GM19193 (cell line): ENCODE measurements at regions not wholly inside any gene's neighbourhood (a gene's known extent, or its start where the extent isn't known, plus 50 kb on each side); places are given as distances from the start of the nearest gene placed in this dataset.

Experiments
- POLR2A ChIP-seq: IDR thresholded peaks from 4 replicates; pipeline ENCODE4 v1.6.1; 2011; ENCODE audit not compliant: insufficient read depth, insufficient read length; ENCODE audit errors: extremely low read depth

DNA sequence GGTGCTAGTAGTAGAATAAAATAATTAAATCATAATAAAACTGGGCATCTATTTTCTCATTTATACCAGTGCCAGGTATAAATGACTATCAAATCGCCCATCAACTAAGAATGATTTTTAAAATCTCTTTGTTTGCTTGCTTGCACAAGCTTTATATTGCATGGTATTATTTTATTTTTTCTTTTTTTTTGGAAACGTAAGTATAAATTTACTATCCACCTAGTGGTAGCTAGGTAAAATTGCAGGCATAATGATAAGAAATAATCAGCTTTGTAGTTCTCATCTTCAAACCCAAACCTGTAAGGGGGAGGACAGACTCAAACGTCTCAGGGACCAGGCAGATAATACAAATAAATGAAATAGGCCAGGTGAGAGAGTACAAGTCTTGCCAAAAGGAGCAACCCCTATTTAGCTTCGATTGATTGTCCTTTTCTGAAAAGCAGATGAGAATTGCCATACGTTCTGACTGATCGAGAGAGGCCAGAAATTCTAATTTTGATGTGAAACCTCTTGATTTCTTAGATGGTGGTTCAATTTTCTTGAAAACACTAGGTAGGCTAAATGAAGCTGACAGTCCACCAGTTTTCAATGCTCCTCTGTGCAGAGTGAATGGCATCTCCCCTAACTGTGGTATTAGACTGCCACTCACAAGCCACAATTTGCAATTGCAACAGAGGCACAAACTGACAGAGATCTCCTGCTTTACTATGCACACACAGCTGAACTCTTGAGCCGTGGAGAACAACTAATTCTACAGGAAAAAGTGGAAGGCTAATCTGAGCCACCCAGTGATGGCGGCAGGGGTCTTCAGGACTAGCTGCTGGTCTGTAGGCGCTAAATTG is 189.3 kb downstream of the DACT1 start:
- TF ChIP-seq POLR2A: no peak

DNA sequence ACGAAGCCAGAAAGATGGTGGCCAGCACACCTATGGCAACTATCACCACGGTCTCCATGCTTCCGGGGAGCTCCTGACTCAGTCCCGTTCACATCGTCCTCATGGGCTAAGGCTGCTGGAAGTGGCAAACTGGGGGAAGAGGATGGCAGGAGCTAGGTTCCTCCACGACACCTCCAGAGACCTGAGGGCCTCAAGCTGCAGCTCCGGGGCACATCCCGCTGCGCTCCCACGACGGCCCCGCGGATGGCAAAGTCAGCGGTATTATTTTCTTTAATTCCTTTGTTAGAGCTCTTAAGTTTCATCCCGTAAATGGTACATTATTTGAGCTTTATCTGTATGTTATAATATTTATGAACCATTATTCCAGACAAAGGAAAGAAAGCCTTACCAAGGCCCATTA is 190.5 kb downstream of the DACT1 start:
- no peak for TF ChIP-seq POLR2A

- no peak for TF ChIP-seq POLR2A
Observed at GRCh38 chr14:58829594-58829993, 191.8 kb downstream of the DACT1 start.

DNA sequence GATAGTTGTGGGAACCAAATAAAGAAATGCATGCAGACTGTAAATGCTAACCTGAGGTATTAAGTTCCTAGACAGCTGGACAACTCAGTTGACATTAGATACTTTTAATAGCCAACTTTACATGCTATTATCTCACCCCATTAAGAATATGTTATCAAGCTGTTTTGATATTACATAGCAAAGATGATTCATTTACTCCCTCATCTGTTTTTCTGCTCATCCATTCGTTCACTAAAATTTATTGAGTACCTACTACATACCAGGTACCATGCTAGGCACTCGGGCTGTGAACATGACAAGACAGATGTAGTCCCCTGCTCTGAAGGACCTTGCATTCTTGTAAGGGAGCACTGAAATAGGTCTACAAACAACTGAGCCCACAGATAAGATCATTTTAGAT is 192.4 kb downstream of the DACT1 start:
- no peak for TF ChIP-seq POLR2A

DNA sequence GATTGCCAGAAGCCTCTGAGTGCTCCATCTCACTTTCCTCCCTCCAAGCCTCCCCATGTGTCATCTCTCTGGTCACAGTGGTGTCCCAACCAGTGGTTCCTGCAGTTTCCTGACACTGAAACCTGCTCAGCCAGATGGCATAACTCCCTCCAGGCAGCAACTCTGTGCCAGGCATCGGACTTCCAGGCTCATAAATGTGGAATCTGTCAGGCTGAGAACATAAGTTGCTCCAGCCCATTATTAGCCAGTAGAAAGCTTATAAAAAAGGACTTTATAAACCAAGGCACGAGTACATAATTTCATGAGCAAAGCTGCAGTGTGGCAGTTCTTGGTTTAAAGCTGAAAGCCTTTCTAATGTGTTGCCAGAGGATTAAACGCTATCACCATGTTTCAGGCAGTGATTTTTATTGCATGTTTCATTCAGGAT is 194.3 kb downstream of the DACT1 start:
- TF ChIP-seq POLR2A: no peak

DNA sequence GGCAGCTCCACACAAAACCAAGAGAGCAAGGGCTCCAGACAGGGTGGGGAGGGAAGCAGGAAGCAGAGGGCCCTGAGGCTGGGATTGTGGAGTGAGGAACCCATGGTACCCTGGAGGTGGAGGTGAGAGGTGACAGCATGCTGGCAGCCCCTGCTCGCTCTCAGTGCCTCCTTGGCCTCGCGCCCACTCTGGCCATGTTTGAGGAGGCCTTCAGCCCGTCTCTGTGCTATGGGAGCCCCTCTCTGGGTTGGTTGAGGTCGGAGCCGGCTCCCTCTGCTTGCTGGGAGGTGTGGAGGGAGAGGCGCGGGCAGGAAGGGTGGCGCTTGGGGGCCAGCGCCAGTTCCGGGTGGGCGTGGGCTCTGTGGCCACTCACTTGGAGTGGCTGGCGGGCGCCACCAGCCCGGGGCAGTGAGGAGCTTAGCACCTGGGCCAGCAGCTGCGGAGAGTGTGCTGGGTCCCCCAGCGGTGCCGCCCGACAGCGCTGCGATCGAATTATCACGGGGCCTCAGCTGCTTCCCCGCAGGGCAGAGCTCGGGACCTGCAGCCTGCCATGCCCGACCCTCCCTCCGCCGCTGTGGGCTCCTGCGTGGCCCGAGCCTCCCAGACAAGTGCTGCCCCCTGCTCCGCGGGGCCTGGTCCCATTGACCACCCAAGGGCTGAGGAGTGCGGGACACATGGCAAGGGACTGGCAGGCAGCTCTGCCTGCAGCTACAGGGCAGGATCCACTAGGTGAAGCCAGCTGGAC is 196.0 kb downstream of the DACT1 start:
- TF ChIP-seq POLR2A: no peak

- no peak for TF ChIP-seq POLR2A
Observed at GRCh38 chr14:58836303-58836974, 198.7 kb downstream of the DACT1 start.

DNA sequence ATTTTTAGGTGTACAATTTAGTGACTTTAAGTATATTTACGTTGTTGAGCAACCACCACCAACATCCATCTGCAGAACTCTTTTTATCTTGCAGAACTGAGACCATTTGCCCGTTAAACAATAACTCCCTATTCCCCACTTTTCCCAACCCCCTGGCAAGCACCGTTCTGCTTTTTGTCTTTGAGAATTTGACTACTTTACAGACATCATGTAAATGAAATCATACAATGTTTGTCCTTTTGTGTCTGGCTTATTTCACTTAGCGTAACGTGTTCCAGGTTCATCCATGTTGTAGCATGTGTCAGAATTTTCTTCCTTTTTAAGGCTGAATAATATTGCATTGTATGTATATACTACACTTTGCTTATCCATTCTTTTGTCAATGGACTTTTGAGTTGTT is 201.5 kb downstream of the DACT1 start:
- no peak for TF ChIP-seq POLR2A

DNA sequence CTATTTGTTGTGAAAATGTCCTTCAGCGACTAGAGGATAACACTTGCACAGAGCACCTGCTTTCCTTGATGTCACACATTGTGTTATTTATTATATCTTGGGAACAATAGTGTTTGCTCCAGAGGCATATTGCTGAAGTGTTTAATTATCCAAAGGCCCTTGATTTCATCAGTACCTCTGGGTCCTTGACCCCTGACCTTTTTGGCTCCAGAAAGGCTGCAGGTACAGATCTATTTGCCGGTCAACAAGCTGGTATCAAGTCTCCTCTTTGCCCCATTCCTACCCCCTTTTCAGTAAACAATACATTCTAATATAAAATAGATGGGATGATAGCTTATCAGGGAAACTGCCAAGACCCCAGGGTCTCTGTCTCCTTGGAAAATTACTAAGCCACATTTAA is 206.8 kb downstream of the DACT1 start:
- TF ChIP-seq POLR2A: no peak

DNA sequence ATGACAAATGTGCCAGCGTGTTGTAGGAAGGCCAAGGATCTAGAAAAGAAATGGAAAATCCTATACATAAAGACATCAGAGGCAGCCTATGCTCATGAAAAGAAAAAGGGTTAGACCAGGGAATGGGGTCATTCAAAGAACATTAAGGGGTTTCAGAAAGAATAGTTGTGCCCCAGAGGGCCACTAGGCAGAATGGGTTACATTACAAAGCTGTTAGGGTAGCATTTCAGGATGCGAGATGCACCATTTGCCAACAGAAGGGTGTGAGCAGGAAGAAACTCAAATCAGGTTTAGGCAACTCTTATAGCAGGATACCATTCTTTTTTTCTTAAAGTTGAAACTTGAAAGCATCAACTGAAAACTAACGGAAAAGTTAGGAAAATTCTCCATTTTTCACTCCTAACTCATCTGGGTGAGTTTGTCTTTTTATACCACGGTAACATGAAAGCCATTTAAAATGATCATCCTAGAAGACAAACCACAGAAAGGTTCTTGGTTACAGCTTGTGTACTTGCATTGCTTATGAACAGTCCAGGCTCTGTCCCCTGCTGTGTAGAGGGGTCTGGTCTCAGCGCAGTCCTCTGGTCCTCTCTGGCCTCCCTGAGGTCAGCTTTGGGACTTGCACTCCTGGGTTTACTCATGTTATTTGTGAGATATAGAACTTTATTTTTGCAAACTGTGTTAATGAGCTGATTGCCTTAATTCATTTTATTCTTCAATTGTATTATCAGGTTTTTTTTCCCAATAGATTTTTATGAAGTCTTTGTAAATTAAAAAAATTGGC is 209.1 kb downstream of the DACT1 start:
- no peak for TF ChIP-seq POLR2A

- TF ChIP-seq POLR2A: no peak
Observed at GRCh38 chr14:58848365-58848764, 210.6 kb downstream of the DACT1 start.

DNA sequence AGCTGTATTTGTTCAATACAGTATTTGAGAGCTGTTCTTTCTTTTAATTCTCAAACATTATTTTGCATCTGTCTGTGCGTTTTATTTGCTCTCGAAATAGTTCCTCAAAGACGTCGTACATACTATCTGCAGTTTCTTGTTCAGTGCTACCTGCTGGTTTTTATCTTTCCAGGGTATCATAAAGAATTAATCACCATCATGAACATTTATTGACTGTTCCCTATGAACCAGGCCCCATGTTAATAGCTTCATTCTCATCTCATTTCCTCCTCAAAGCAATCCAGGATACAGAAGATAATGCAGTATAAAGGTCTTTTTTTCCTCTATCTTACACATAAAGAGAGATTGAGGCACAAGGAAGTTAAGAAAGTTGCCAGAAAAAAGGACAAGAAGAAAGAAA is 211.8 kb downstream of the DACT1 start:
- no peak for TF ChIP-seq POLR2A

- TF ChIP-seq POLR2A: no peak
Observed at GRCh38 chr14:58850011-58850410, 212.2 kb downstream of the DACT1 start.

DNA sequence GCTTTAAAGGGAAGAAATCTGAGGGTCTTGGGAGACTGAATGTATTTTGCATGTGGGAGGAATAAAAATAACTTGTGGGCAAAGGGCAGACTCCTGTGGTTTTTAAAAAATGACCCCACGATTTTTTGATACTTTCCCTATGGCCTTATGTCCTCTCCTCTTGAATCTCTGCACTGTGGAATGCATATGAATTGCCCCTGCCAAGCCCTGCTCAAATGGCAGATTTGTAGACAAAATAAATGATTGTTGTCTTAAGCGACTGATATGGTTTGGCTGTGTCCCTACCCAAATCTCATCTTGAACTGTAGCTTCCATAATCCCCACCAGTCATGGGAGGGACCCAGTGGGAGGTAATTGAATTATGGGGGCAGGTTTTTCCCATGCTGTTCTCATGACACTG is 223.8 kb downstream of the DACT1 start:
- TF ChIP-seq POLR2A: no peak
